Calu3 (cell line): ENCODE measurements at regions not wholly inside any gene's neighbourhood (a gene's known extent, or its start where the extent isn't known, plus 50 kb on each side); places are given as distances from the start of the nearest gene placed in this dataset.

Experiments
- BruUV-seq: library from RNA; stranded (reverse); fragments of 400-500 nt; replicated peaks from 2 replicates; lab custom pipeline; 2021; lab: Mats Ljungman, UMichigan
- CTCF ChIA-PET: fragments of 300-600 bp; sonication (Branson Sonifier 250); formaldehyde crosslinking; loops from one replicate; lab custom pipeline; 2022; ENCODE audit warnings: antibody characterized with exemption; lab: Charles Lee
- DNase-seq: peaks from one replicate; pipeline ENCODE4 v3.0.0; 2022
- H3K27ac Mint-ChIP-seq: one replicate; pipeline ENCODE4 v1.8.0; 2022; ENCODE audit warnings: mixed read lengths; ENCODE audit not compliant: unreplicated experiment
- H3K27me3 Mint-ChIP-seq: one replicate; pipeline ENCODE4 v1.8.0; 2022; ENCODE audit warnings: mixed read lengths; ENCODE audit not compliant: unreplicated experiment
- H3K36me3 Mint-ChIP-seq: one replicate; pipeline ENCODE4 v1.8.0; 2022; ENCODE audit warnings: mild to moderate bottlenecking, moderate library complexity, mixed read lengths; ENCODE audit not compliant: insufficient read depth, unreplicated experiment
- H3K4me1 Mint-ChIP-seq: one replicate; pipeline ENCODE4 v1.8.0; 2022; ENCODE audit warnings: mild to moderate bottlenecking, low read depth, mixed read lengths; ENCODE audit not compliant: unreplicated experiment
- H3K4me3 Mint-ChIP-seq: one replicate; pipeline ENCODE4 v1.8.0; 2022; ENCODE audit warnings: mild to moderate bottlenecking, low read depth, moderate library complexity, mixed read lengths; ENCODE audit not compliant: unreplicated experiment
- H3K9me3 Mint-ChIP-seq: one replicate; pipeline ENCODE4 v1.8.0; 2022; ENCODE audit warnings: low read depth, mixed read lengths; ENCODE audit not compliant: unreplicated experiment
- CTCF ChIP-seq: fragments of 200-600 bp; IDR thresholded peaks from one replicate; pipeline ENCODE4 v1.8.0; 2022; ENCODE audit warnings: antibody characterized with exemption; ENCODE audit not compliant: unreplicated experiment
- intact Hi-C: fragments of 100-400 bp; cut with micrococcal nuclease; formaldehyde crosslinking; loops from one replicate; pipeline ENCODE4 v1.10.0; 2022; ENCODE audit not compliant: unreplicated experiment

DNA sequence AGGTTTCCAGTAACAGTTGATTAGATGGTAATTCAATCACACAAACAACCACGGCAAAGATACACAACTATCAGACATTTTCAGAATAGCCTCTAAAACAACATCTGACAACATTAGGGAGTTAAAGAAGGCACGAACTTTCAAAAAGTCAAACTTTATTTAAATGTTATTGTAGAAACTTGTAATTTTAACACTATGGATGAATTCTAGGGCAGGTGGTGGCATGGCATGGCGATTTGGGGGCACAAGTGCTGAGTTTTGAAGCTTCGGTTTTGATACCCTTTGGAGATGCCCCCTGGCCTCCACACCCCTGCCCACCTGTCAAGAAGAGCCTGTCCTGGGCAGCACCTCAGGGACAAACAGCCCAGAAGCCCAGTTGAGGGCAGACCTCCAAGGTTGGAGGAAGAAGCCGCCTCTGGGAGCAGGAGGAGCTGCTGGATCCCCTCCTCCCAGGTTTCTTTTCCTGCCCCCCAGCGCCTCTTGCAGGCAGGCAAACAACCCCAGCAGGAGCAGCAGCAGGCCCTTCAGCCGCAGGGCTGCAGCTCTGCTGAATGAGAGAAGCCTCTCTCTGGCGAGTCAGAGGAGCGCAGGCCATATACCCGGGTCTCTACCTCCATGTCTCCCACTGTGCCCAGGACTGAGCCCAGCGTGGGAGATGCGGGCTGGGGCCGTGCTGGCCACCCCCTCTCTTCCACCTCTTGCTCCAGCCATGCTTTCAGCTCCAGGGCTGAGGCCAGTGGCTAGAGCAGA, 102.1 kb upstream of the IGLL5 start:
- H3K4me1 Mint-ChIP-seq = peaks cover 8% of the 10 kb centered on the region
- CTCF ChIA-PET = interaction anchor here (1.0 to 2.5 kb wide), 2 partner anchors 15 to 32 kb away, joined by 3 to 8 read pairs; no protein-coding TSS in a partner anchor

GRCh38 chr22:22786301-22787115, 101.1 kb upstream of the IGLL5 start:
- H3K4me1 Mint-ChIP-seq = peaks cover 4% of the 10 kb centered on the region
- no peaks in the 10 kb centered on the region for H3K9me3 Mint-ChIP-seq
- no peak overlapping the region for H3K27ac Mint-ChIP-seq
- no TSS peak for BruUV-seq
- no peak overlapping the region for H3K4me3 Mint-ChIP-seq
- no peak for DNase-seq
- intact Hi-C loops = no loop called here
- peaks cover 66% of the 10 kb centered on the region for H3K27me3 Mint-ChIP-seq
- CTCF ChIA-PET = interaction anchor here (0.9 to 2.5 kb wide), 4 partner anchors 16 to 97 kb away, joined by 4 to 8 read pairs (median 4); no protein-coding TSS in a partner anchor
- no peaks in the 10 kb centered on the region for H3K36me3 Mint-ChIP-seq
- TF ChIP-seq CTCF = no peak

More for the DNA sequence above, 102.1 kb upstream of the IGLL5 start:
- intact Hi-C loops = no loop called here
- TF ChIP-seq CTCF = no peak
- no peaks in the 10 kb centered on the region for H3K9me3 Mint-ChIP-seq
- peaks cover 63% of the 10 kb centered on the region for H3K27me3 Mint-ChIP-seq
- no peak overlapping the region for H3K27ac Mint-ChIP-seq
- no TSS peak for BruUV-seq
- H3K4me3 Mint-ChIP-seq = no peak overlapping the region
- no peaks in the 10 kb centered on the region for H3K36me3 Mint-ChIP-seq
- DNase-seq = no peak

GRCh38 chr22:22787151-22787550, 100.5 kb upstream of the IGLL5 start:
- intact Hi-C loops = no loop called here
- Mint-ChIP-seq H3K4me3 (no peak overlapping the region), H3K27ac (no peak overlapping the region), H3K36me3 (no peaks in the 10 kb centered on the region), H3K9me3 (no peaks in the 10 kb centered on the region), H3K4me1 (no peaks in the 10 kb centered on the region), H3K27me3 (peaks cover 66% of the 10 kb centered on the region)
- DNase-seq = no peak
- no peak for TF ChIP-seq CTCF
- CTCF ChIA-PET = interaction anchor here (0.9 to 1.3 kb wide), 4 partner anchors 17 to 97 kb away, joined by 4 to 5 read pairs (median 4); no protein-coding TSS in a partner anchor
- BruUV-seq = no TSS peak

- CTCF ChIA-PET = interaction anchor here (0.6 to 2.6 kb wide), 8 partner anchors 16 to 169 kb away, joined by 3 to 29 read pairs (median 4); no protein-coding TSS in a partner anchor
- intact Hi-C loops = no loop called here
- no peaks in the 10 kb centered on the region for H3K9me3 Mint-ChIP-seq
- TF ChIP-seq CTCF = peak; percentile 83
- H3K4me3 Mint-ChIP-seq = no peak overlapping the region
- peaks cover 66% of the 10 kb centered on the region for H3K27me3 Mint-ChIP-seq
- no peak overlapping the region for H3K27ac Mint-ChIP-seq
- no peaks in the 10 kb centered on the region for H3K36me3 Mint-ChIP-seq
- H3K4me1 Mint-ChIP-seq = no peaks in the 10 kb centered on the region
- peak; percentile 78 for DNase-seq
- BruUV-seq = no TSS peak
These were observed 99.7 kb upstream of the IGLL5 start for GRCh38 chr22:22787786-22788459.
